GM19238 (cell line): ENCODE measurements at regions not wholly inside any gene's neighbourhood (a gene's known extent, or its start where the extent isn't known, plus 50 kb on each side); places are given as distances from the start of the nearest gene placed in this dataset.

ENCODE experiments used
- DNase-seq: peaks from one replicate; pipeline ENCODE4 v3.0.0; 2011; ENCODE audit warnings: low spot score; ENCODE audit not compliant: insufficient read length

DNA sequence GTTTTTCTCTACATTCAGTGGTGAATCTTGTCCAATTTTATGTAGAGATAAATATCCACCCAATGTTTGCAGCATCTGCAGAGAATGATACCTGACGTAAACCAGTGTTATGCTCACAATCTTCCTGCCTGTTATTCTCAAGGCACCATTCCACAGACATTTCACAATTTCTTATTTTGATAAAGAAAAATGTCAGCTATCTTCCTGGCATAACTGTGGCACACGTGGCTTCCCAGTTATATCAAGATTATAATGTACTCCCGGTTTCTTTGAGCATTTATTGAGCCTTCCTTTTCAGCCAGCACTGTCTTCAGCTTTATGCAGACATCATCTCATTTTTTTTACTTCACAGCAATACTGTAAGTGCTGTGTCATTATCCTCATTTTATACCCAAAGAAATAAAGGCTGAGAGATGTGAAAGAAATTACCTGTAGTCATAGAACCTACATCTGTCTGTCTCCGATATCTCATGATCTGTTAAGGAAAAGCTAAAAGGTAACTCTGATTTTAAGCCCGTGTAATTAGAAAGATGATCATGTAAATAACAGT is 1300.8 kb upstream of the TENM3 start:
- DNase-seq: no peak

DNA sequence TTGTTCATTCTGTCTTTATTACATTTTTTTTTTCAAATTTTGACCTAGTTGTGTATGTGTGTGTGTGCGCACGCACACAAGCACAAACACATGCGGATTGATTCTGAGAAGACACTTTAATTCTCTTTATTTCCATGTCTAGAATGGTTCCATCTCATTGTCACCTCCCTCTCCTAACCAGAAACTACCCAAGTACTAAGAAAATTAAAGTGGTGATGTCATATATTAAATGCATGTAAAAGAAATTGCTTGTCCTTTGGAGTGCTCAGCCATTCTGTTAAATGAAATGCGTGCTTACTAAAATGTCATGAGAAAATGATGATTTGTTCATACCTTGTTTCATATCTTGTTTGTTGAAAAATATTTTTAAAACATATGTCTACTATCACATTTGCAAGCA is 1297.0 kb upstream of the TENM3 start:
- no peak for DNase-seq

DNA sequence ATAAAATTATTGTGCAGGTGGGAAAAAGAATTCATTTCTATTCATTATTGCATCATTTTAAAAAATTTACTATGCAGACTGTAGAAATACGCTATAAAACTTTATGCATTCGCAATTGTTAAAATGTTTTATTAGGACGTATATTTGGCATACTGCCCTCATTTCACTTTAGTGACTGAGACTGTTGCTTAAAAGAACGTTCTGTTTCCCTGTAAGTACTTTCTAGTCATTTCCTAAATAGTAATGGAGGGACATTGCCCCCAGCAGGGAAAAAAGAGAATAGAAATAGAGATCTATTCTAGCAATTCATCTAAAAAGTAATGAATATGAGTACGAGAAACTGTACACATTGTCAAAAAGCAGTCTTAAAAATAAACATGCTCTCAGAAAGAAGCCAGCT is 1295.8 kb upstream of the TENM3 start:
- DNase-seq: no peak

DNA sequence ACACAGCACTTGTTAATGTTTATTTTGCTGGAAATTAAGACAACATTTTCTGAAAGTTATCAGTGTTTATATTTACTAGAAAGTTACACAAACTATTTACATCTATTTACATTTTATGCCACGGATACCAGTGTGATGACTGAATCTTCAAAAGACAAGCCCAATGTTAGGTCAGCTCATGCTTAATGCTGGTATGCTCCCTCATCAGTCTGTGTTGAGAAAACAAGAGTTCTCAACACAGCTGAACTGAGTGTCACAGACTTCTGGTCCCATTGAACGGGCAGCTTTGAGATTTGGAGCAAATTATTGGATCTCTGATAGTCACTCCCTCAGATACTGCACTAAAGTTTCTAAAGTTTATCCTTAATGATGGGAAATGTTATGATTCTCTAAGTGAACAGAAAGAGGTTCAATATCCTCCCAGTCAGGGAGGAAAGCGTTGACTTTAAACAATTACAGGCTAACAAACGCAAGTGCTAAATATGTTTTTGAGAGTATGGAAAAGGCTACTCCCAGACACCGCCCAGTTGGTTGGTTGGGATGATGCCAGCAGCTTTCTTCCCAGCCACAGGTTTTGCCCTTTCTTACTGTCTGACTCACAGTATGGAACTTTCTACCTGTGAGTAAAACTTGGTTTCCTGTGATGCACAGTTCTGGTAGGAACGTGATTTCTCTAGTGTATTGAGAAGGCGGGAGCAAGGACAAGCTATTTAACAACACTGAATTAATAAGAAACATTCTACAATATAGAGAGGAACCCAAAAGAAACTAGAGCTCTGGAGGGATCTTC is 1293.6 kb upstream of the TENM3 start:
- no peak for DNase-seq

DNA sequence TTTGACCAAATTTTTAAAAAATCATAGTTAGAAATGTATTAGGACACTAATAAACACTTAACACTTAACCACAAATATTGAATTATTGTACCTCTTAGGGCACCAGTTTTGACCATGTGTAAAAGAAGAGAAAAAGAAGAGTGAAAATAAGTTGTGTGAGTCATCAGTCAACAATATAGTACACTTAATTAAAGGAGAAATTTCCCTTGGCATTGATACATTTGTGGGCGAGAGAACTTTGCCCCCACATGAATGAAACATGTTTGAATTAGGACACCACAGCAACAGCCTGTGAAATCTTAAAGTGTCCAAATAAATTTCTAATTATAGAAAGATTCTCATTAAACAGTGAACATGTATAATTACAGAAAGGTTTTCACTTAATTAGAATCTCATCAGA is 1292.8 kb upstream of the TENM3 start:
- DNase-seq: no peak

DNA sequence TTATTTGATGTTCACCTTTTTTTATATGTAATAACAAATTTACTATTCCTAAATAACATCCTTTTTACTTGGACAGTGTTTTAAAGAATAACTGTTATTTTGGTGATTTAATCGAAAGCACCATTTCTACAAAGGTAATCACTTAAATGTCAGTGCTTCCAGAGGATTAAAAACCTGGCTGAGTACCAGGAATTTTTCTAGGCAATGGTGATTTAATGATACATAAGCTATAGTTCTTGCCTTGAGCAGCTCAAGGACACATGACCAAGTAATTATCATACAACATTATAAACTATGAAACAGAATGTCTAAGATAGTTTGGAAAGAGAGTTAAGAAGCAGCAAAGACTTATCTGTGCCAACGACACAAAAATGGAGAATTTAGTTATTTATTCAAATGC is 1291.9 kb upstream of the TENM3 start:
- no peak for DNase-seq

DNA sequence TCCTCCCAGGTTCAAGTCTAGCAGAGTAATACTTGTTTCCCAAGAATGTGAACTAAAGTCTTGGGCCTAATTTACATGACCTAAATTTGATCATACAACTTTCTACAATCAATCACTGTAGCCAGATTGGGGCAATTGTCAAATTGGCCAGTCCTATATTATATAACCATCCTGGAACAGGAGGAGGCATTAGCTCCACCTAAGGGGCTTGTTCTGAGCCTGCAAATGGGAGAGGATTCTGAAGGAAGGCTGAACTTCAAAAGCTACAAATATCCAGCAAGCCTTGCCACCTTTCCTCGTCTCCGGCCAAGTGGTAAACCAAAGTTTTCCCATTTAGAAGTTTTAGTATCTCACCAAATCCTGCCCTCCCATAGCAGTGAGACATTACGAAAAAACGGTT is 1289.6 kb upstream of the TENM3 start:
- no peak for DNase-seq

DNA sequence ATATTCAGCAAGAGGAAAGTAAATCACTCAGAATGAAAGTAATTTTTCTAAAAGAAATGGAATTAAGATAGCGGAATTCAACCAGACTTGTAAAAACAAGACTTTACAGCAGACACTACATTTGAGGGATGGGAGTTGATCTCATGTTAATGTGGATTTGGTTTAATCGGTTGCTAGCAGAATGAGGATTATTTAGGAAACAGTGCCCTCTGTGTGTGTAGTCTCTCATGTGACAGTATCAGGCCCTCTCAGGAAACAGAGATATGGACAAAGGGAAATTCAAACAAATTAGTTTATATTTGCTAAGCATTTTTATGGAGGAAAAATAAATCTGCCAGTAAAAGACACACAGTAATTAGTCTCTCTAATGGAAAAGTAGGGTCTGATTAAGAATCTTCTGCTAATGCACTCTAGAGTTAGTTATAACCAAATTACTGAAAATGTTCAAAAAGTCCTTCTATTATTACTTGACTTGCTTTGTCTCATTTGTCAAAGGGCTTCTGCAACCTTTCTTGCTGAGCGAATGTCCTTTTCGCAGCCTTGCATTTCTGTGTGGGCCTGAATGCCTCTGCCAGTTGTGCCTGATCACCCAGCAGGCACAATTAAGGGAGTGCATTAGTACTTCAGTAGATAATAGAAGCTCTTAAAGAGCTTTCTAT is 1282.3 kb upstream of the TENM3 start:
- DNase-seq: no peak

DNA sequence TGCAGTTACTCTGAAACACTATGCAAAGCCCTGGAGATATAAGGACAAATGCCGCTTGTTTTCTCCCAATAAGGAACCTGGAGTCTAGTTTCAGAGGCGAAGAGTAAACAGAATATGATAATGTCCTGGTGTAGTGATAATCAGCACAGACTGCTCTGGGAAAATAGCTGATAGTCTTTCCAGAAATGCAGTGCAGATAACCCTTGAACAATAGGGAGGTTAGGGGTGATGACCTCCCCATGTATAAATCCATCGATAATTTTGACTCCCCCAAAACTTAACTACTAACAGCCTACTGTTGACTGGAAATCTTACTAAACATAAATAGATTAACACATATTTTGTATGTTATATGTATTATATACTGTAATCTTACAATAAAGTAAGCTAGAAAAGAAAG is 1280.9 kb upstream of the TENM3 start:
- no peak for DNase-seq

DNA sequence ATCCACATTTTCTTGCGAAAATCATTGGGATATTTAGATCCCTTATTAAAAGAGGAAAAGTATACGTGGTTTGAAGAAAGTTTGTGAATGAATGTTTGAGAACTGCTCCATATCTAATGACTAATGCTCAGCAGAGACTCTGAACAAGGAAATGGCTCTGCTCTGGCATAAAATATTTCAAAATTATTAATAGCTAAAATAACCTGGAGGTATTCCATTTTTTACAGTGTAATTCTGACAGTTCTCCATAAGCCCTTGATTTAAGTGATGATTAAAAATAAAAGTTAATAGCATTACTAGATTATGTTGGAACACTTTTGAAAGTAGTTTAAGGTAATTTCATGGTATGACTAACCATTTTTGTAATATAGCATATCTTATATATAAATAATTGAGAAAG is 1276.9 kb upstream of the TENM3 start:
- DNase-seq: no peak

DNA sequence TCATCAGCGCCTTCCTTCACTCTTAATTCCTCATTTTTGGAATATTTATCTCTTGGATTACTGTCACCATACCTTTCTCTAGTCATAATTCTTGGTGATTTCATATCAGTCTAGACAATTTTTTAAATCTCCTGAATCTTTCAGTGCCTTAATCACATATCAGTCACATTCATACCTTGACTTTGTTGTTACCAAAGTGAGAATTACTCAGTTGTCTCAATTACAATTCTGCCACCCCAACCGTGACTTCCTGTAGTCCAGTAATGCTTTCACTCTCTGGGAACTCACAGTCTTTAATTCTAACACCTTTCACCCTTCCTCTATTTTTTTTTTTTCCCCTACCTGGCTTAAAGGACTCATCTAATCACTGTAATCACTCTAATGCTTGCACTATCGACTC is 1275.3 kb upstream of the TENM3 start:
- no peak for DNase-seq

DNA sequence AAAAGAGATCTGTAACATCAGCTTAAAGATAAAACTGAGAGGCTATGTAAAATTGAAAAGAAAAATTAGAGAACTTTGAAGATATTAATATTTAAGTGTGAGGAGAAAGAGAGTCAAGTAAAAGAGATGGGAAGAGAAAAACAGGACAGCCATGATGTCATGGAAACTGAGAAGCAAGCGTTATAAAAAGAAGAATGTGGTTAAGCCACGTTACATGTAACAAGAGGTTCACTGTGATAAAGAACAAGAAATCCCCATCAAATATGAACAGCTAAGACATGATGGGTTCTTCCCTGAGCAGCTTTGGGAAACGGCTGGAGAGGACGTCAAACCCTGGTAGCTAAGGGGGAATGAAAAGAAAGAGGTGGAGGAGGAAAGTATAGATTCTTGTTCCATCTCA is 1269.3 kb upstream of the TENM3 start:
- DNase-seq: no peak

DNA sequence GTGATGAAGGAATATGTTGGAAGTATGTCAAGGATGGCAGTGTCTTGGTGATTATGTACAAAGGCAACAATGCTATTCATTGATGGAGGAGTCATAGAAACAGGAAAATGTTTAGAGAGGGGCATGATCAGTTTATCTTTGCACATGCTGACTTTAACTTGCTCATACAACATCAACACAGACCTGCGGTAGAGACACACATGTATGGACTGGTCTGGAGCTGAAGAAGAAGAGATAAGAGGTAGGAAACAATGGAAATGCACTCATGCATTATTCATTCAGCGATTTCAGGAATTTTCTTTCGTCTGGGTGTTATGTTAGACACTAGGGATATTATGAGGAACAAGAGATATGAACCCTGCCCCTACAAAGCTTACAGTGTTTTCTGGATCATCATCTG is 1252.3 kb upstream of the TENM3 start:
- no peak for DNase-seq

DNA sequence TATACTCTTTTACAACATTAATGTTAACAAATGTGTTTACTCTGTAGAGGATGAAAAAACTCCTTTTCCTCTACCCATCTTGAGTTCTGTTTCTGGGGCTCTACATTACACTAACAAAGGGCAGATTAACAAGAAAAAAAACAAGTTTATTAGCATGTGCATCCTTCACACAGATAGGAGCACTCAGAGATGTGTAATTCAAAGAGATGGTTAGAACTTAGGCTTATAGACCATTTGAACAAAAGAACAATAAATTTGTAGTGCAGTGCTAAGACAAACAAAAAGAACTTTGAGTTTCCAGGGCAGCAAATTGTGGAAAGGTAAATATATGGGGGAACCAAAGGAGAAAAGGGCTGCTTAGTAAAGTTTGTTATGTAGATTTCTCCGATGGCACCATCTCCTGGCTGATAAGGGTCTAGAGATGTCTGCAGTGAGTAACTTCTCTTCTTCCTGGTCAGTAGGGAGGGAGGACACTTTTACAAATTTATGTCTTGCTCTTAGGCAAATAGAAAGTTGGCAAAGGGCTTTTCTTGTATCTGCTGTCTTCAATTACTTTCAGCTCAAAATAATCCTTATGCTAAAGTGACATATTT is 1249.9 kb upstream of the TENM3 start:
- no peak for DNase-seq

DNA sequence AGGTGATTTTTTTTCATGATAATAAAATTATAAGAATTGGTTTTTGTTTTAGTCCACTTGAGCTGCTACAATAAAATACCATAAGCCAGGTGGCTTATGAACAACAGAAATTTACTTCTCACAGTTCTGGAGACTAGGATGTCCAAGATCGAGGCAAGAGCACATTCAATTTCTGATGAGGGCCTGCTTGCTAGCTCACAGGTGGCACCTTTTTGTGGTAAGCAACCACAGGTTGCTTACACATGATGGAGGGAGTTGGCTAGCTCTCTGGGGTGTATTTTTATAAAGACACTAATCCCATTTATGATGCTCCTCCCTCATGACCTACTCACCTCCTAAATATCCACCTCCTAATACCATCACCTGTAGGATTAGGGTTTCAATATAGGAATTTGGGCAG is 1248.5 kb upstream of the TENM3 start:
- DNase-seq: no peak

DNA sequence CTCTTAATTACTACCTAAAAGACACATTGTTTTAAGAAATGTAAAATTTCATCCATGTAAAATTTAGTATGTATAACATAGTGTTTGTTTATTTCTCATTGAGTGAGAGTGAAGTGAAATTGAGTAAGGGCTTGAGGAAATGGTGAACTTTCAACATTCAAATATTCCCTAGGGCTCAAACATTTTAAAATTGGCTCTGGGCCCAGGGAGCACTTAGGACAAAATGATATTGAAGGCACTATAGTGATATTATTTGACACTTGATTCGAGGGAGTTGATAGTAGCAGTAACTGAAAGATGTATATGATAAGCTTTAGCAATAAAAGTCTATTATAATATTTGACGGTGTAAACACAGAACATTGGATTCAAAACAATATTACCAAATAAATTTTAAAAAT is 1244.0 kb upstream of the TENM3 start:
- DNase-seq: no peak

DNA sequence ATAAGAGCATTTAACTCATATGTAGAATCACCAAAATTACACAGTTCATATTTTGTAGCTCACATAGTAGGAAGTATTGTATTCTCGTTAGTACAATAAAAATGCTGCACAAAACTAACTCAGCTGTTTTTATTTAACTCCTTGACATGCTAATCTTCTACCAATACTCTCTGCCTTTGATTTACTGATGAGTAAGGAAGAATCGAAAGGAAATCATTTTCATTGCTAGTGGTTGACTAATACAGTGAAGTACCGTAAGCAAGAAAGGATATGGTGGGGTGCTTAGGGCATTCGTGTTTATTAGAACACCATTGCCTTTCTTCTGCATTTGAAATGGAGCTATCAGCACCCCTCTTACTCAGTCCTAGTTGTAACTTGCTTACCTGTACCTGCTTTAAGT is 1239.1 kb upstream of the TENM3 start:
- DNase-seq: no peak

DNA sequence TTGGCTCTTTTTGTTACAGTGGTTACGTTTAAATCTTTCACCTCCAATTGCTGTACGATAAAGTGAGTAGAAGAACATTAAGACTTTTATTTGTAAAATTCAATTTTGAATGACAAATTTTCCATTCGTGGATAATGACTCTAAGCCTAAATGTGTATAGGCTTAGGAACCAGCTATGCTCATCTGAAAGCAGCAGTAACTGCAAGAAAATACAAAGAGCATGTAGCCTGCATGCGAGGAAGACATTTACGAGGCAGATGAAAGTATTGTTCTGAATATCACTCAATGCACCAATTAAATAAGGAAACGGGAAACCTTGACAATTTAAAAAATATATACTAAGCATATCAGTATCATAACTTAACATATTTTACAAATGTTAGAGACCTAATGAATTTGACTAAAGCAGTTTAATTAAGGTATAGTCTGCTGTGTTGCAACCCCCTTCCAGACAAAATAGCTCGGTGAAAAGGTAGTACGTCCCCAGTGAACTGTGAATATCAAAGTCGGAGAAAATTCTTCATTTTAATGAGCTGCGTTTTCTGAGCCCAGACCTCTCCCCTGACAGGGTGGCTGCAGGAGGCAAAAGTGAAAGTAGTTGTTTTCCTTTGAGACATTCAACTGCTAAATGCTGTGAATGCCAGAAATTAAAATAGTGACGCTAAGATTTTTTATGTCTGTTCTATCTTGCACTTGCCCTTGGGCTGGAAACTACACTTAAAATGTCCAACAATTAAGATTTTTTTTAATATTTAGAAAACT is 1236.5 kb upstream of the TENM3 start:
- DNase-seq: no peak

DNA sequence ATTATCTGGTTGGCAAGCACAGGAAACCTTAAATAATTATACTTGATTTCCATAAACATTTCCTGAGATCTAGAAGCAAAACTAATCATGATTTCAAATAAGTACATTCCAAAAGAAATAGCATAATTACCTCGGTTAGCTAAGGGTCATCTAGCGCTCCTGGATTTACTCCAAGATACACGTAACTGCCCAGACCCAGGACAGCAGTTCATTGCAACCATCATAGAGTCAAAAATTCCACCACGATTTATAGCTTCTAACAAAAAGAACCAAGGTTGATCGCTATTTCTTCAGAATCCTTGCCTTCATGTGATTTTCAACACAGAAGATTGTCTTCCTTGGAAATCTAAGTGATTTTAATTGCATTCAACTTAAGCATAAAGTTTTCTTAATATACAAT is 1235.5 kb upstream of the TENM3 start:
- no peak for DNase-seq

DNA sequence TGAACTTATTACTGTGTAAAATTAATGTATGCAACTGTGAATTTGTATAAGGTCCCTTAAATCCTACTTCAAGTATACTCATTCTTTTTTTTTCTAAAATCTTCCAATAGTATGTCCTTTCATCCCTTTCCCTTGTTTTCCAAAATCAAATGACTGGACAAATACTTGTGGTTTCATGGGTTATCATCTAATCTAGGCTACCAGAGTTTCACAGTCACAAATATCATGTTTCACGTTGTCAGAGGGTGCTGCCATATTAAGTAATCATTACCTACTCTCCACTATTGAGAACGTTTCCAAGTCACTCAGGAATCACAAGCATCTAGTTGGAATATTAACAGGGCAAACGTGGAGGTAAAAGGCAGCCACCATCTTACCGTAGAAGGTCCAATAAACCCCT is 1235.0 kb upstream of the TENM3 start:
- no peak for DNase-seq

DNA sequence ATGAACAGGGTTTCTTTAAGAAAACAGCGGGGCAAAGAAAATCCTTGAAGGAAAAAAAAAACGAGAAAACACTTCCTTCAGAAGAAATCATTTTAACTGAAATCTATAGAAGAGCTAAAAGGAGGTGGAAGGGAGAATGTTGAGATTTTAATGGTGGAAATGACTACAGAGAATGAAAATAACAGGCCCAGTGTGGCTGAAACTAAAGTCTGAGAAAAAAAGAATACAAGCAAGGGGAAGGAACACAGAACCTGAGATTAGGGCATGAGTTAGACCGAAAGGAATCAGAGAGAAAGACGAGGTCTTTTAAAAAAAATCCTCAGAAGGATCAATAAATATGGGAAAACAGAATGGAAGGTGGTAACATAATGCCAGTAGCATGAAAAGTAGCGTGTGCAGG is 1230.0 kb upstream of the TENM3 start:
- DNase-seq: no peak

DNA sequence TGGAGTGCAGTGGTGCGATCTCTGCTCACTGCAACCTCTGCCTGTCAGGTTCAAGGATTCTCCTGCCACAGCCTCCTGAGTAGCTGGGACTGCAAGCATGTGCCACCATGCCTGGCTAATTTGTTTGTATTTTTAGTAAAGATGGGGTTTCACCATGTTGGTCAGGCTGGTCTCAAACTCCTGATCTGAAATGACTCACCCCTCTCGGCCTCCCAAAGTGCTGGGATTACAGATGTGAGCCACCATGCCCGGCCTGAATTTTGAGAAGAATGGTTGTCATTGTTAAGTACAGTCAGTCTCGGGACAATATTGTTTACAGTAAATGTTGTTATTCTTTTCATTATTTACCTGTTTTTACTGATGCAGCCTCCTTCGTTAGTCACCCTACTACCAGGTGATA is 1226.2 kb upstream of the TENM3 start:
- no peak for DNase-seq
